ENCODE measurements at regions not wholly inside any gene's neighbourhood (a gene's known extent, or its start where the extent isn't known, plus 50 kb on each side); places are given as distances from the start of the nearest gene placed in this dataset.

GRCh38 chr4:19756661-19757060 is 495.0 kb upstream of the SLIT2 start:
- TF ChIP-seq, protein P1, sequence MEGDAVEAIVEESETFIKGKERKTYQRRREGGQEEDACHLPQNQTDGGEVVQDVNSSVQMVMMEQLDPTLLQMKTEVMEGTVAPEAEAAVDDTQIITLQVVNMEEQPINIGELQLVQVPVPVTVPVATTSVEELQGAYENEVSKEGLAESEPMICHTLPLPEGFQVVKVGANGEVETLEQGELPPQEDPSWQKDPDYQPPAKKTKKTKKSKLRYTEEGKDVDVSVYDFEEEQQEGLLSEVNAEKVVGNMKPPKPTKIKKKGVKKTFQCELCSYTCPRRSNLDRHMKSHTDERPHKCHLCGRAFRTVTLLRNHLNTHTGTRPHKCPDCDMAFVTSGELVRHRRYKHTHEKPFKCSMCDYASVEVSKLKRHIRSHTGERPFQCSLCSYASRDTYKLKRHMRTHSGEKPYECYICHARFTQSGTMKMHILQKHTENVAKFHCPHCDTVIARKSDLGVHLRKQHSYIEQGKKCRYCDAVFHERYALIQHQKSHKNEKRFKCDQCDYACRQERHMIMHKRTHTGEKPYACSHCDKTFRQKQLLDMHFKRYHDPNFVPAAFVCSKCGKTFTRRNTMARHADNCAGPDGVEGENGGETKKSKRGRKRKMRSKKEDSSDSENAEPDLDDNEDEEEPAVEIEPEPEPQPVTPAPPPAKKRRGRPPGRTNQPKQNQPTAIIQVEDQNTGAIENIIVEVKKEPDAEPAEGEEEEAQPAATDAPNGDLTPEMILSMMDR (IDR thresholded peaks at IDR 0.05) = no peak
- no peak for TF ChIP-seq POLR2AphosphoS5 (IDR thresholded peaks at IDR 0.05; ENCODE audit: low read depth, low read length)

Data from SK-N-SH (cell line).